ENCODE measurements at regions not wholly inside any gene's neighbourhood (a gene's known extent, or its start where the extent isn't known, plus 50 kb on each side); places are given as distances from the start of the nearest gene placed in this dataset.

- Histone ChIP-seq H3K79me2 (ENCODE audit: insufficient read depth, low read length) (no peaks in the 10 kb centered on the region), H2AFZ (ENCODE audit: low read depth, low read length, poor library complexity, severe bottlenecking) (no peak overlapping the region), H3K9me2 (ENCODE audit: insufficient read depth) (no peaks in the 10 kb centered on the region), H3K4me3 (replicated peaks in 1 of 2; ENCODE audit: low read depth in 1 of 2, low read length in 2 of 2) (no peak overlapping the region), H3K9me3 (ENCODE audit: control insufficient read depth in 1 of 2, insufficient read depth in 1 of 2, low read depth in 1 of 2, low read length in 2 of 2) (no peaks in the 10 kb centered on the region), H3K27me3 (ENCODE audit: insufficient read depth, low read length) (no peaks in the 10 kb centered on the region), H3K36me3 (ENCODE audit: control insufficient read depth in 1 of 2, insufficient read depth in 2 of 2, low read length in 2 of 2) (no peaks in the 10 kb centered on the region), H3K4me2 (ENCODE audit: low read length) (no peak overlapping the region), H3K9ac (ENCODE audit: low read length) (no peak overlapping the region), H4K20me1 (ENCODE audit: insufficient read depth) (no peaks in the 10 kb centered on the region; the same call in 1 of the 2 replicates), H3K4me1 (ENCODE audit: control insufficient read depth in 1 of 2, insufficient read depth in 2 of 2, low read length in 2 of 2) (no peaks in the 10 kb centered on the region), H3K27ac (ENCODE audit: low read depth, low read length) (no peak overlapping the region)
- ChIA-PET RAD21 (ENCODE audit: low non-redundant PET in 1 of 2, low total read pairs in 2 of 2, uncharacterized antibody in 2 of 2, unreplicated experiment in 2 of 2) (no interaction called here), POLR2A (no interaction called here), CTCF (no interaction called here)
- ATAC-seq (no peak), DNase-seq (ENCODE audit: low read depth, low spot score) (no peak)
- BruUV-seq (replicated peaks), result no TSS peak
- TF ChIP-seq ATF3 (IDR thresholded peaks at IDR 0.05) (no peak), ELF1 (IDR thresholded peaks at IDR 0.05; ENCODE audit: borderline replicate concordance, low read depth) (no peak), SIN3A (IDR thresholded peaks at IDR 0.05; ENCODE audit: low read depth) (no peak), ZNF274 (IDR thresholded peaks at IDR 0.05; ENCODE audit: low read depth, low read length) (no peak), SP1 (IDR thresholded peaks at IDR 0.05; ENCODE audit: low read depth) (no peak)
- intact Hi-C loops (cut with micrococcal nuclease), result no loop called here
Observed at GRCh38 chr13:106898231-106898630, 330.3 kb upstream of the ARGLU1 start.

- H3K27me3 ChIP-seq (ENCODE audit: insufficient read depth, low read length), result no peaks in the 10 kb centered on the region
Observed at GRCh38 chr13:106888148-106888547, 320.2 kb upstream of the ARGLU1 start.

More at GRCh38 chr13:106888148-106888547, 320.2 kb upstream of the ARGLU1 start:
- H3K36me3 ChIP-seq (ENCODE audit: control insufficient read depth in 1 of 2, insufficient read depth in 2 of 2, low read length in 2 of 2), result no peaks in the 10 kb centered on the region
- TF ChIP-seq TCF7L2 (IDR thresholded peaks at IDR 0.05; ENCODE audit: borderline replicate concordance, extremely low read depth, insufficient read depth, insufficient read length), result no peak
- no peak for TF ChIP-seq CBX3 (IDR thresholded peaks at IDR 0.05; ENCODE audit: low read depth)
- no peak for TF ChIP-seq SP1 (IDR thresholded peaks at IDR 0.05; ENCODE audit: low read depth)
- TF ChIP-seq ZNF274 (IDR thresholded peaks at IDR 0.05; ENCODE audit: low read depth, low read length), result no peak
- TF ChIP-seq MAX (IDR thresholded peaks at IDR 0.05), result no peak
- TF ChIP-seq JUND (IDR thresholded peaks at IDR 0.05), result no peak
- TF ChIP-seq YY1 (IDR thresholded peaks at IDR 0.05; ENCODE audit: extremely low read depth, insufficient replicate concordance, low read depth, low read length), result no peak
- TF ChIP-seq RAD21 (IDR thresholded peaks at IDR 0.05; ENCODE audit: low read depth), result no peak
- no peak for TF ChIP-seq SRF (IDR thresholded peaks at IDR 0.05; ENCODE audit: low read depth)
- no peak for TF ChIP-seq EZH2phosphoT487 (IDR thresholded peaks at IDR 0.05; ENCODE audit: borderline replicate concordance)
- no peak for TF ChIP-seq CTCF (IDR thresholded peaks at IDR 0.05 in 2 of 3, conservative IDR thresholded peaks at IDR 0.05 in 1 of 3; ENCODE audit: borderline replicate concordance in 1 of 3, insufficient read depth in 1 of 3, low read depth in 2 of 3, low read length in 2 of 3)
- no peak for TF ChIP-seq ZBTB33 (IDR thresholded peaks at IDR 0.05; ENCODE audit: extremely low read depth, insufficient replicate concordance, low read length)
- H3K9me2 ChIP-seq (ENCODE audit: insufficient read depth), result no peaks in the 10 kb centered on the region
- no peak overlapping the region for H2AFZ ChIP-seq (ENCODE audit: low read depth, low read length, poor library complexity, severe bottlenecking)
- H3K4me3 ChIP-seq (replicated peaks in 1 of 2; ENCODE audit: low read depth in 1 of 2, low read length in 2 of 2), result no peak overlapping the region
- H3K79me2 ChIP-seq (ENCODE audit: insufficient read depth, low read length), result no peaks in the 10 kb centered on the region
- no TSS peak for BruUV-seq (replicated peaks)
- H3K4me2 ChIP-seq (ENCODE audit: low read length), result no peak overlapping the region
- POLR2A ChIA-PET, result no interaction called here
- intact Hi-C loops (cut with micrococcal nuclease), result no loop called here
- no peaks in the 10 kb centered on the region for H4K20me1 ChIP-seq (ENCODE audit: insufficient read depth)
- H3K27ac ChIP-seq (ENCODE audit: low read depth, low read length), result no peak overlapping the region
- H3K9me3 ChIP-seq (ENCODE audit: control insufficient read depth in 1 of 2, insufficient read depth in 1 of 2, low read depth in 1 of 2, low read length in 2 of 2), result no peaks in the 10 kb centered on the region
- RAD21 ChIA-PET (ENCODE audit: low non-redundant PET in 1 of 2, low total read pairs in 2 of 2, uncharacterized antibody in 2 of 2, unreplicated experiment in 2 of 2), result no interaction called here
- CTCF ChIA-PET, result no interaction called here
- H3K9ac ChIP-seq (ENCODE audit: low read length), result no peak overlapping the region
- ATAC-seq, result no peak
- DNase-seq (ENCODE audit: low read depth, low spot score), result no peak
- no peaks in the 10 kb centered on the region for H3K4me1 ChIP-seq (ENCODE audit: control insufficient read depth in 1 of 2, insufficient read depth in 2 of 2, low read length in 2 of 2)
